ENCODE measurements at regions not wholly inside any gene's neighbourhood (a gene's known extent, or its start where the extent isn't known, plus 50 kb on each side); places are given as distances from the start of the nearest gene placed in this dataset.

DNA sequence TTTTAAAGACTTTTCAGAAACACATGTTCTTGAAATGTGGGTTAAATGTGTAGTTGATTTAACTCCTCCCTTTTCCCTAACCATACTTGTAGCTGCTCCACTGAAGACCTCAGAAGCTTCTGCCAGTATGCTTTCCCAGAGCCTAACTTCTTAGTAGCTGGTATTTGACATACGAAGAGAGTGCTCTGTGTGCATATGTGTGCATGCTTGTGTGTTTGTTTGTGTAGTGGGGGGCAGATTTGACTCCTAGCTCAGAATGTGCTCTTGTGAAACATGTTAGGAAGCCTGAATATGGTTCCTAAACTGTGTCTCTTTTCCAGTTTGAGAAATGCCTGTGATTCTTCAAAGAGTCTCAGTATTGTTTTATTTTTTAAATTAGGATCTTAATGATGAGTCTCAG is 420.4 kb downstream of the PCNX1 start:
- no peak overlapping the region for H2AFZ ChIP-seq (ENCODE audit: insufficient read depth, low read length, poor library complexity)
- H3K14ac ChIP-seq (ENCODE audit: low read length): no peak overlapping the region
- WGBS (ENCODE audit: extremely low coverage, insufficient coverage, insufficient read length): no CpG with 5 or more reads among the region's 1 CpG
- peaks cover 0 to 5% of the 10 kb centered on the region in 2 experiments for H3K36me3 ChIP-seq (ENCODE audit: control insufficient read depth in 1 of 2, insufficient read depth in 2 of 2, low read length in 2 of 2)
- no peak overlapping the region for H2AK5ac ChIP-seq (ENCODE audit: low read length)
- H4K12ac ChIP-seq (ENCODE audit: low read depth, low read length): no peak overlapping the region
- H2BK5ac ChIP-seq (ENCODE audit: low read depth, low read length, poor library complexity): no peak overlapping the region
- H3K79me1 ChIP-seq (ENCODE audit: low read length): no peaks in the 10 kb centered on the region
- no peak overlapping the region for H3K4me3 ChIP-seq (ENCODE audit: low read depth, low read length)
- peaks cover 6% of the 10 kb centered on the region for H3K79me2 ChIP-seq (ENCODE audit: control insufficient read depth, insufficient read depth, low read length, poor library complexity)
- no peak overlapping the region for H3K27ac ChIP-seq (ENCODE audit: low read depth, low read length)
- DNase-seq: no peak
- H2BK12ac ChIP-seq (ENCODE audit: low read length): no peak overlapping the region
- H3K4ac ChIP-seq (ENCODE audit: low read depth, low read length): peak overlapping the region; percentile 93
- no peak overlapping the region for H3K4me2 ChIP-seq (ENCODE audit: low read length)
- H3K18ac ChIP-seq (ENCODE audit: low read length): no peak overlapping the region
- no peak overlapping the region for H3K23ac ChIP-seq (ENCODE audit: low read length)
- peaks cover 0 to 3% of the 10 kb centered on the region in 2 experiments for H3K4me1 ChIP-seq (ENCODE audit: control insufficient read depth in 1 of 2, insufficient read depth in 2 of 2, low read length in 2 of 2)
- no peaks in the 10 kb centered on the region for H3K27me3 ChIP-seq (ENCODE audit: insufficient read depth, low read length)
- H3K9ac ChIP-seq (ENCODE audit: low read length): no peak overlapping the region
- H4K91ac ChIP-seq (ENCODE audit: low read depth, low read length): no peak overlapping the region
- H4K8ac ChIP-seq (ENCODE audit: low read depth, low read length): no peak overlapping the region
- no peak overlapping the region for H2BK120ac ChIP-seq (ENCODE audit: insufficient read depth, low read length, poor library complexity)
- no peaks in the 10 kb centered on the region for H3K9me3 ChIP-seq (ENCODE audit: insufficient read depth, low read depth, low read length)

- Histone ChIP-seq H2BK5ac (ENCODE audit: low read depth, low read length, poor library complexity) (no peak overlapping the region), H4K91ac (ENCODE audit: low read depth, low read length) (no peak overlapping the region), H2AFZ (ENCODE audit: insufficient read depth, low read length, poor library complexity) (no peak overlapping the region), H3K9me3 (ENCODE audit: insufficient read depth, low read depth, low read length) (no peaks in the 10 kb centered on the region), H3K27me3 (ENCODE audit: insufficient read depth, low read length) (no peaks in the 10 kb centered on the region), H3K23ac (ENCODE audit: low read length) (no peak overlapping the region), H3K4ac (ENCODE audit: low read depth, low read length) (peak overlapping the region; percentile 46), H3K4me1 (ENCODE audit: control insufficient read depth in 1 of 2, insufficient read depth in 2 of 2, low read length in 2 of 2) (peaks cover 0 to 3% of the 10 kb centered on the region in 2 experiments), H3K9ac (ENCODE audit: low read length) (no peak overlapping the region), H2BK120ac (ENCODE audit: insufficient read depth, low read length, poor library complexity) (no peak overlapping the region), H3K4me2 (ENCODE audit: low read length) (no peak overlapping the region), H3K79me2 (ENCODE audit: control insufficient read depth, insufficient read depth, low read length, poor library complexity) (peaks cover 6% of the 10 kb centered on the region), H3K18ac (ENCODE audit: low read length) (no peak overlapping the region), H3K27ac (ENCODE audit: low read depth, low read length) (no peak overlapping the region), H2AK5ac (ENCODE audit: low read length) (no peak overlapping the region), H3K79me1 (ENCODE audit: low read length) (no peaks in the 10 kb centered on the region), H2BK12ac (ENCODE audit: low read length) (no peak overlapping the region), H3K36me3 (ENCODE audit: control insufficient read depth in 1 of 2, insufficient read depth in 2 of 2, low read length in 2 of 2) (peaks cover 0 to 5% of the 10 kb centered on the region in 2 experiments), H3K4me3 (ENCODE audit: low read depth, low read length) (no peak overlapping the region), H4K8ac (ENCODE audit: low read depth, low read length) (no peak overlapping the region), H3K14ac (ENCODE audit: low read length) (no peak overlapping the region), H4K12ac (ENCODE audit: low read depth, low read length) (no peak overlapping the region)
- no peak for DNase-seq
These were observed 420.9 kb downstream of the PCNX1 start for GRCh38 chr14:71328183-71328582.

DNA sequence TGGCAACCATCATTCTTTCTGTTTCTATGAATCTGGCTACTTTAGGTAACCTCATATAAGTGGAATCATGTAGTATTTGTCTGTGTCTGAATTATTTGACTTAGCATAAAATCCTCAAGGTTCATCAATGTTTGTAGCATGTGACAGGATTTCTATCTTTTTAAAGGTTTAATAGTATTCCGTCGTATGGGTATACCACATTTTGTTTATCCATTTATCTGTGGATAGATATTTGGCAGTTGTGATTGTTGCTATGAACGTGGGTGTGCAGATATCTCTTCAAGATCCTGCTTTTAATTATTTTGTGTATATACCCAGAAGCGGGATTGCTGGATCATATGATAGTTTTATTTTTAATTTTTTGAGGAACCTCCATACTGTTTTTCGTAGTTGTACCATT is 421.7 kb downstream of the PCNX1 start:
- Histone ChIP-seq H3K4ac (ENCODE audit: low read depth, low read length) (no peak overlapping the region), H3K27ac (ENCODE audit: low read depth, low read length) (no peak overlapping the region), H3K4me3 (ENCODE audit: low read depth, low read length) (no peak overlapping the region), H3K14ac (ENCODE audit: low read length) (no peak overlapping the region), H3K9me3 (ENCODE audit: insufficient read depth, low read depth, low read length) (no peaks in the 10 kb centered on the region), H3K18ac (ENCODE audit: low read length) (no peak overlapping the region), H4K91ac (ENCODE audit: low read depth, low read length) (no peak overlapping the region), H2BK5ac (ENCODE audit: low read depth, low read length, poor library complexity) (no peak overlapping the region), H3K9ac (ENCODE audit: low read length) (no peak overlapping the region), H3K79me2 (ENCODE audit: control insufficient read depth, insufficient read depth, low read length, poor library complexity) (peaks cover 9% of the 10 kb centered on the region), H3K23ac (ENCODE audit: low read length) (no peak overlapping the region), H3K36me3 (ENCODE audit: control insufficient read depth in 1 of 2, insufficient read depth in 2 of 2, low read length in 2 of 2) (peaks cover 0 to 5% of the 10 kb centered on the region in 2 experiments), H3K4me1 (ENCODE audit: control insufficient read depth in 1 of 2, insufficient read depth in 2 of 2, low read length in 2 of 2) (peaks cover 0 to 3% of the 10 kb centered on the region in 2 experiments), H4K12ac (ENCODE audit: low read depth, low read length) (no peak overlapping the region), H3K4me2 (ENCODE audit: low read length) (no peak overlapping the region), H2BK12ac (ENCODE audit: low read length) (no peak overlapping the region), H3K27me3 (ENCODE audit: insufficient read depth, low read length) (no peaks in the 10 kb centered on the region), H3K79me1 (ENCODE audit: low read length) (no peaks in the 10 kb centered on the region), H2BK120ac (ENCODE audit: insufficient read depth, low read length, poor library complexity) (no peak overlapping the region), H4K8ac (ENCODE audit: low read depth, low read length) (no peak overlapping the region), H2AFZ (ENCODE audit: insufficient read depth, low read length, poor library complexity) (no peak overlapping the region), H2AK5ac (ENCODE audit: low read length) (no peak overlapping the region)
- no CpG with 5 or more reads among the region's 5 CpGs for WGBS (ENCODE audit: extremely low coverage, insufficient coverage, insufficient read length)
- DNase-seq: no peak

DNA sequence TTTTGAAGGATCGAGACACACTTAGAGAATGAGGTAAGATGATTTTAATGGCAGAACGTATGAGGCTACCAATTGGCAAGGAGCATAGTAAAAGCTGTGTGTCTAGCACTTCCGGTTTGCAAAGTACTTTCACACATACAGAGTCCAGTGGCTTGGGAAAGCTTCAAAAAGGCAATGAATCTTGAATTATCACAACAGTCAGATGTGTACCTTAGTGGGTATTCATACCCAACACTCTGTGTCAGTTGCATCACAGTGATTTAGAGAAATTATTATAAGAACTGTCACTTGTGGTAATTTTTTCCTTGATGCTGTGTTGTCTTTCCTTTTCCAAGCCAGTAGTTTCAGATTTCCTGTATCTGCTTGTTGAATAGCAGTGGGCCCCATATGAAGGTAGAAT is 424.1 kb downstream of the PCNX1 start:
- Histone ChIP-seq H3K79me1 (ENCODE audit: low read length) (no peaks in the 10 kb centered on the region), H3K9me3 (ENCODE audit: insufficient read depth, low read depth, low read length) (no peaks in the 10 kb centered on the region), H4K91ac (ENCODE audit: low read depth, low read length) (no peak overlapping the region), H3K23ac (ENCODE audit: low read length) (no peak overlapping the region), H4K8ac (ENCODE audit: low read depth, low read length) (no peak overlapping the region), H3K27ac (ENCODE audit: low read depth, low read length) (no peak overlapping the region), H3K27me3 (ENCODE audit: insufficient read depth, low read length) (no peaks in the 10 kb centered on the region), H2BK120ac (ENCODE audit: insufficient read depth, low read length, poor library complexity) (no peak overlapping the region), H3K4me1 (ENCODE audit: control insufficient read depth in 1 of 2, insufficient read depth in 2 of 2, low read length in 2 of 2) (no peaks in the 10 kb centered on the region), H2BK12ac (ENCODE audit: low read length) (no peak overlapping the region), H4K12ac (ENCODE audit: low read depth, low read length) (no peak overlapping the region), H3K14ac (ENCODE audit: low read length) (no peak overlapping the region), H3K4me3 (ENCODE audit: low read depth, low read length) (no peak overlapping the region), H2BK5ac (ENCODE audit: low read depth, low read length, poor library complexity) (no peak overlapping the region), H3K9ac (ENCODE audit: low read length) (no peak overlapping the region), H3K4ac (ENCODE audit: low read depth, low read length) (peak overlapping the region; percentile 36), H3K79me2 (ENCODE audit: control insufficient read depth, insufficient read depth, low read length, poor library complexity) (peaks cover 9% of the 10 kb centered on the region), H3K18ac (ENCODE audit: low read length) (no peak overlapping the region), H2AK5ac (ENCODE audit: low read length) (no peak overlapping the region), H3K4me2 (ENCODE audit: low read length) (no peak overlapping the region), H2AFZ (ENCODE audit: insufficient read depth, low read length, poor library complexity) (no peak overlapping the region), H3K36me3 (ENCODE audit: control insufficient read depth in 1 of 2, insufficient read depth in 2 of 2, low read length in 2 of 2) (peaks cover 0 to 5% of the 10 kb centered on the region in 2 experiments)
- DNase-seq: no peak
- no CpG with 5 or more reads among the region's 3 CpGs for WGBS (ENCODE audit: extremely low coverage, insufficient coverage, insufficient read length)
